H1 (cell line): ENCODE measurements at regions not wholly inside any gene's neighbourhood (a gene's known extent, or its start where the extent isn't known, plus 50 kb on each side); places are given as distances from the start of the nearest gene placed in this dataset.

ENCODE experiments used
- CTCF ChIA-PET: fragments of 300-600 bp; sonication (Branson Sonifier 250); formaldehyde crosslinking; loops from one replicate; lab custom pipeline; 2021; ENCODE audit not compliant: partially characterized antibody; lab: Charles Lee
- POLR2A ChIA-PET: fragments of 300-600 bp; sonication (Branson Sonifier 250); formaldehyde crosslinking; loops from one replicate; lab custom pipeline; 2021; ENCODE audit warnings: inconsistent platforms; ENCODE audit not compliant: partially characterized antibody; lab: Charles Lee
- DNase-seq, 2 experiments: peaks; one replicate each; pipeline versions ENCODE4 v3.0.0 to v3.0.0-alpha.2; 2010 to 2022; ENCODE audit warnings: low spot score in 2 of 2, low read depth in 1 of 2, mixed read lengths in 1 of 2
- FAIRE-seq: peaks from 2 replicates; lab custom pipeline; 2011; peaks lifted over from hg19 to GRCh38; lab: Jason Lieb, UNC
- H2AFZ ChIP-seq: 2 replicates; pipeline ENCODE4 v1.8.1; 2012; ENCODE audit warnings: low read length, inconsistent platforms
- H2AK5ac ChIP-seq: 2 replicates; pipeline ENCODE4 v1.6.1; 2013; ENCODE audit warnings: low read depth, low read length
- H2BK120ac ChIP-seq: replicated peaks from 2 replicates; pipeline ENCODE3; 2013; ENCODE audit warnings: low read depth, low read length, inconsistent platforms
- H2BK12ac ChIP-seq: 2 replicates; pipeline ENCODE4 v1.6.1; 2013; ENCODE audit warnings: low read depth, low read length
- H2BK15ac ChIP-seq: 2 replicates; pipeline ENCODE4 v1.6.1; 2013; ENCODE audit warnings: low read length
- H2BK20ac ChIP-seq: 2 replicates; pipeline ENCODE4 v1.6.1; 2013; ENCODE audit warnings: low read length
- H2BK5ac ChIP-seq: 2 replicates; pipeline ENCODE4 v1.6.1; 2013; ENCODE audit warnings: low read depth, low read length
- H3K14ac ChIP-seq: 2 replicates; pipeline ENCODE4 v1.6.1; 2013; ENCODE audit warnings: inconsistent platforms; ENCODE audit not compliant: insufficient read length
- H3K18ac ChIP-seq: 2 replicates; pipeline ENCODE4 v1.6.1; 2013; ENCODE audit warnings: low read length; ENCODE audit errors: extremely low read depth
- H3K23ac ChIP-seq: 2 replicates; pipeline ENCODE4 v1.6.1; 2013; ENCODE audit warnings: inconsistent platforms; ENCODE audit not compliant: insufficient read length
- H3K23me2 ChIP-seq: 2 replicates; pipeline ENCODE4 v1.6.1; 2013; ENCODE audit warnings: low read depth, low read length
- H3K27ac ChIP-seq: 2 replicates; pipeline ENCODE4 v1.6.1; 2011; ENCODE audit warnings: low read depth, low read length, inconsistent platforms
- H3K27me3 ChIP-seq, 4 experiments: replicated peaks in 1 of 4; 1 replicate in 1 of 4; 2 replicates in 3 of 4; pipeline versions ENCODE4 v1.6.1 to v1.8.1; 2011 to 2013; ENCODE audit warnings: low read length in 3 of 4, mild to moderate bottlenecking in 3 of 4, inconsistent platforms in 2 of 4, mixed read lengths in 2 of 4, moderate library complexity in 1 of 4; ENCODE audit not compliant: control insufficient read depth in 3 of 4, insufficient read depth in 3 of 4; ENCODE audit errors: extremely low read depth in 1 of 4
- H3K36me3 ChIP-seq, 4 experiments: 2 replicates each; pipeline versions ENCODE4 v1.6.1 to v1.8.1; 2011 to 2013; ENCODE audit warnings: mild to moderate bottlenecking in 4 of 4, low read length in 3 of 4, moderate library complexity in 2 of 4, control low read depth in 1 of 4, inconsistent platforms in 1 of 4; ENCODE audit not compliant: insufficient read depth in 4 of 4, control insufficient read depth in 2 of 4
- H3K4ac ChIP-seq: replicated peaks from 2 replicates; pipeline ENCODE3; 2013; ENCODE audit warnings: low read length, low read depth, mixed read lengths, inconsistent platforms; ENCODE audit not compliant: insufficient read length
- H3K4me1 ChIP-seq, 4 experiments: replicated peaks in 1 of 4; 1 replicate in 1 of 4; 2 replicates in 3 of 4; pipeline versions ENCODE4 v1.6.1 to v1.8.1; 2011 to 2013; ENCODE audit warnings: low read length in 3 of 4, inconsistent platforms in 2 of 4, mixed read lengths in 1 of 4; ENCODE audit not compliant: insufficient read depth in 4 of 4, control insufficient read depth in 3 of 4
- H3K4me2 ChIP-seq, 2 experiments: 2 replicates each; pipeline versions ENCODE4 v1.6.1 to v1.8.1; 2011 to 2013; ENCODE audit warnings: low read depth in 2 of 2, low read length in 2 of 2, control low read depth in 1 of 2, inconsistent platforms in 1 of 2, mild to moderate bottlenecking in 1 of 2; ENCODE audit not compliant: insufficient read depth in 1 of 2
- H3K4me3 ChIP-seq, 4 experiments: fragments of 200-600, 300-600 bp in 1 of 4; sonication (generic), shearing (Covaris generic), sonication (Bioruptor Twin) in 1 of 4; 2 replicates each; pipeline versions ENCODE4 v1.5.1 to v1.8.1; 2011 to 2016; ENCODE audit warnings: low read length in 4 of 4, low read depth in 3 of 4, control low read depth in 2 of 4, inconsistent platforms in 2 of 4, mild to moderate bottlenecking in 2 of 4, mixed read lengths in 1 of 4, moderate library complexity in 1 of 4; ENCODE audit not compliant: insufficient read depth in 2 of 4; ENCODE audit errors: extremely low read depth in 1 of 4
- H3K56ac ChIP-seq: replicated peaks from 2 replicates; pipeline ENCODE3; 2013; ENCODE audit warnings: low read depth, mild to moderate bottlenecking, mixed read lengths, low read length, inconsistent platforms; ENCODE audit not compliant: insufficient read length
- H3K79me1 ChIP-seq: 2 replicates; pipeline ENCODE4 v1.6.1; 2013; ENCODE audit warnings: low read depth, low read length, control low read depth
- H3K79me2 ChIP-seq, 2 experiments: 2 replicates each; pipeline versions ENCODE4 v1.6.1 to v1.8.1; 2012 to 2013; ENCODE audit warnings: low read length in 2 of 2, mild to moderate bottlenecking in 2 of 2, inconsistent platforms in 1 of 2; ENCODE audit not compliant: insufficient read depth in 2 of 2, control insufficient read depth in 1 of 2
- H3K9ac ChIP-seq, 4 experiments: replicated peaks in 1 of 4; 1 replicate in 1 of 4; 2 replicates in 3 of 4; pipeline versions ENCODE4 v1.6.1 to v1.8.1; 2011 to 2013; ENCODE audit warnings: low read depth in 3 of 4, low read length in 3 of 4, control low read depth in 2 of 4, mild to moderate bottlenecking in 2 of 4, moderate library complexity in 2 of 4, inconsistent platforms in 1 of 4; ENCODE audit errors: extremely low read depth in 1 of 4
- H3K9me3 ChIP-seq, 2 experiments: 2 replicates each; pipeline versions ENCODE4 v1.6.1 to v1.8.1; 2012 to 2013; ENCODE audit warnings: mild to moderate bottlenecking in 2 of 2, moderate library complexity in 2 of 2, control low read depth in 1 of 2, inconsistent platforms in 1 of 2, low read depth in 1 of 2, low read length in 1 of 2, mixed read lengths in 1 of 2; ENCODE audit not compliant: insufficient read depth in 2 of 2
- H4K20me1 ChIP-seq, 2 experiments: replicated peaks in 1 of 2; 2 replicates each; pipeline versions ENCODE3 to v1.8.1; 2011 to 2013; ENCODE audit warnings: inconsistent platforms in 2 of 2, low read length in 2 of 2, mild to moderate bottlenecking in 1 of 2; ENCODE audit not compliant: insufficient read depth in 2 of 2, control insufficient read depth in 1 of 2
- H4K5ac ChIP-seq: 2 replicates; pipeline ENCODE4 v1.6.1; 2013; ENCODE audit warnings: low read length, low read depth, mixed read lengths, inconsistent platforms; ENCODE audit not compliant: insufficient read length
- H4K8ac ChIP-seq: 2 replicates; pipeline ENCODE4 v1.8.0; 2013; ENCODE audit warnings: mild to moderate bottlenecking, moderate library complexity, low read length, inconsistent platforms; ENCODE audit not compliant: insufficient read depth; ENCODE audit errors: extremely low read depth
- H4K91ac ChIP-seq: replicated peaks from 2 replicates; pipeline ENCODE3; 2013; ENCODE audit warnings: low read length, mixed read lengths, inconsistent platforms; ENCODE audit not compliant: insufficient read length
- CREB1 ChIP-seq: IDR thresholded peaks from 2 replicates; pipeline ENCODE4 v1.6.1; 2012; ENCODE audit warnings: inconsistent platforms
- FOSL1 ChIP-seq: IDR thresholded peaks from 2 replicates; pipeline ENCODE4 v1.6.1; 2011; ENCODE audit warnings: mild to moderate bottlenecking, low read depth, low read length, moderate library complexity; ENCODE audit not compliant: insufficient read depth
- GABPA ChIP-seq: IDR thresholded peaks from 2 replicates; pipeline ENCODE4 v1.6.1; 2011; ENCODE audit warnings: mild to moderate bottlenecking, low read length, moderate library complexity, borderline replicate concordance; ENCODE audit not compliant: insufficient read depth
- KDM1A ChIP-seq: fragments of 200-600, 300-600 bp; sonication (generic); IDR thresholded peaks from 2 replicates; pipeline ENCODE4 v1.7.1; 2016; ENCODE audit warnings: mild to moderate bottlenecking, low read length, borderline replicate concordance
- KDM4A ChIP-seq: IDR thresholded peaks from one replicate; pipeline ENCODE4 v1.7.1; 2012; ENCODE audit warnings: low read depth, mild to moderate bottlenecking, moderate library complexity, low read length, inconsistent platforms; ENCODE audit not compliant: severe bottlenecking
- MAFK ChIP-seq: IDR thresholded peaks from 2 replicates; pipeline ENCODE4 v1.6.1; 2012; ENCODE audit warnings: low read depth, mild to moderate bottlenecking, improper control_type of control experiment, low read length
- POLR2AphosphoS5 ChIP-seq: IDR thresholded peaks from 2 replicates; pipeline ENCODE4 v1.6.1; 2011; ENCODE audit warnings: low read depth, low read length
- RAD21 ChIP-seq, 2 experiments: IDR thresholded peaks in 1 of 2; conservative IDR thresholded peaks in 1 of 2; 2 replicates each; pipeline ENCODE4 v1.6.1; 2011; ENCODE audit warnings: low read depth in 2 of 2, low read length in 2 of 2, improper control_type of control experiment in 1 of 2, inconsistent platforms in 1 of 2, mild to moderate bottlenecking in 1 of 2, moderate library complexity in 1 of 2
- RFX5 ChIP-seq: IDR thresholded peaks from 2 replicates; pipeline ENCODE4 v1.6.1; 2011; ENCODE audit warnings: low read depth, low read length, improper control_type of control experiment, borderline replicate concordance
- RXRA ChIP-seq: IDR thresholded peaks from 2 replicates; pipeline ENCODE4 v1.6.1; 2011; ENCODE audit warnings: low read depth, mild to moderate bottlenecking, low read length, moderate library complexity; ENCODE audit not compliant: insufficient read depth
- SIX5 ChIP-seq: IDR thresholded peaks from 2 replicates; pipeline ENCODE4 v1.6.1; 2011; ENCODE audit warnings: mild to moderate bottlenecking, low read depth, low read length
- SP1 ChIP-seq: IDR thresholded peaks from 2 replicates; pipeline ENCODE4 v1.6.1; 2011; ENCODE audit warnings: low read depth, low read length
- SUZ12 ChIP-seq: fragments of 200-600 bp; sonication (generic); IDR thresholded peaks from 2 replicates; pipeline ENCODE4 v1.6.1; 2012; ENCODE audit warnings: mild to moderate bottlenecking, inconsistent platforms, low read length, moderate library complexity, mixed read lengths
- WGBS, 2 experiments: shearing (Covaris generic) in 1 of 2; methylation state at CpG; one replicate each; pipeline versions ENCODE4 v1.1.6 to v1.1.7; 2013 to 2015; ENCODE audit warnings: low lambda C conversion rate in 2 of 2, mixed read lengths in 2 of 2, inconsistent platforms in 1 of 2, low coverage in 1 of 2, missing lambda C conversion rate in 1 of 2; ENCODE audit not compliant: insufficient replicate concordance in 2 of 2, insufficient coverage in 1 of 2, insufficient read length in 1 of 2; ENCODE audit errors: extremely low coverage in 1 of 2, missing lambda C conversion rate in 1 of 2; 5-methylcytosine and 5-hydroxymethylcytosine counted together
- TF ChIP-seq, protein P1 (sequence below): IDR thresholded peaks from 2 replicates; pipeline ENCODE4 v1.6.1; 2012; ENCODE audit warnings: inconsistent platforms

DNA sequence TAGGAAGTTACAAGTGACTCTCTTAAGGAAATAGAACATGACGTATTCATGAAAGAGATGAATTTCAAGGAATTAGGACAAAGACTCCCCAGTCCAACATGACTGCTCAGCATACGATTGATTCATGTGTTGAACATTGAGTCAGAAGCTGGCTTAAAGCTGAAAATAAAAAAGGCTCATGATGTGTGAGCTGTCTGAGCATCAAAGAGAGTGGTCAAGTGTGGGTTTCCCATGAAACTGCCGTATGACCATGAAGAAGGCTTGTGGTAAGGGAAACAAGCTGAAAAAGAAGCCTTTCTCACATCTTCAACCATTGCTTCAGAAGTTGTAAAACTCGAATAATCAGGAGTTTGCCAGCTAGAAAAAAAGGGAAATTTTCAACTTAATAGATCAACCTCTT lies 201.9 kb upstream of the APCDD1 start:
- DNase-seq (no peak), FAIRE-seq (no peak)
- Histone ChIP-seq H2AFZ (no peak overlapping the region), H4K91ac (no peak overlapping the region), H3K9ac (no peak overlapping the region), H4K8ac (no peak overlapping the region), H3K56ac (no peak overlapping the region), H3K23ac (no peak overlapping the region), H3K79me2 (no peaks in the 10 kb centered on the region), H3K14ac (no peak overlapping the region), H2BK20ac (no peak overlapping the region), H2BK120ac (no peak overlapping the region), H2AK5ac (no peak overlapping the region), H4K5ac (no peak overlapping the region), H3K4ac (no peak overlapping the region), H3K4me1 (no peaks in the 10 kb centered on the region), H3K9me3 (no peaks in the 10 kb centered on the region), H3K36me3 (no peaks in the 10 kb centered on the region), H2BK5ac (no peak overlapping the region), H4K20me1 (no peaks in the 10 kb centered on the region), H3K18ac (no peak overlapping the region), H2BK12ac (no peak overlapping the region), H3K4me2 (no peak overlapping the region), H3K4me3 (no peak overlapping the region), H2BK15ac (no peak overlapping the region), H3K79me1 (no peaks in the 10 kb centered on the region), H3K23me2 (no peaks in the 10 kb centered on the region), H3K27me3 (no peaks in the 10 kb centered on the region), H3K27ac (no peak overlapping the region)
- ChIA-PET POLR2A (no interaction called here), CTCF (interaction anchor here (1.3 kb wide), 1 partner anchor 220 kb away, joined by 3 read pairs; no protein-coding TSS in a partner anchor)
- no peak for TF ChIP-seq SP1
- TF ChIP-seq CREB1 = no peak
- no peak for TF ChIP-seq RFX5
- no peak for TF ChIP-seq RAD21 (IDR thresholded peaks at IDR 0.05 in 1 of 2, conservative IDR thresholded peaks at IDR 0.05 in 1 of 2; ENCODE audit: low read depth in 2 of 2, low read length in 2 of 2)
- no peak for TF ChIP-seq KDM1A
- TF ChIP-seq FOSL1 = no peak
- TF ChIP-seq POLR2AphosphoS5 = no peak
- TF ChIP-seq SUZ12 = no peak
- TF ChIP-seq MAFK = no peak
- TF ChIP-seq SIX5 = no peak
- TF ChIP-seq, protein P1, sequence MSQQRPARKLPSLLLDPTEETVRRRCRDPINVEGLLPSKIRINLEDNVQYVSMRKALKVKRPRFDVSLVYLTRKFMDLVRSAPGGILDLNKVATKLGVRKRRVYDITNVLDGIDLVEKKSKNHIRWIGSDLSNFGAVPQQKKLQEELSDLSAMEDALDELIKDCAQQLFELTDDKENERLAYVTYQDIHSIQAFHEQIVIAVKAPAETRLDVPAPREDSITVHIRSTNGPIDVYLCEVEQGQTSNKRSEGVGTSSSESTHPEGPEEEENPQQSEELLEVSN = no peak
- no peak for TF ChIP-seq RXRA
- no peak for TF ChIP-seq GABPA
- TF ChIP-seq KDM4A = no peak
- WGBS, 2 experiments = 88% methylated on average over 4 of the region's 4 CpGs; no CpG with 5 or more reads in 1 of the 2 experiments
